ENCODE measurements at regions not wholly inside any gene's neighbourhood (a gene's known extent, or its start where the extent isn't known, plus 50 kb on each side); places are given as distances from the start of the nearest gene placed in this dataset.

DNA sequence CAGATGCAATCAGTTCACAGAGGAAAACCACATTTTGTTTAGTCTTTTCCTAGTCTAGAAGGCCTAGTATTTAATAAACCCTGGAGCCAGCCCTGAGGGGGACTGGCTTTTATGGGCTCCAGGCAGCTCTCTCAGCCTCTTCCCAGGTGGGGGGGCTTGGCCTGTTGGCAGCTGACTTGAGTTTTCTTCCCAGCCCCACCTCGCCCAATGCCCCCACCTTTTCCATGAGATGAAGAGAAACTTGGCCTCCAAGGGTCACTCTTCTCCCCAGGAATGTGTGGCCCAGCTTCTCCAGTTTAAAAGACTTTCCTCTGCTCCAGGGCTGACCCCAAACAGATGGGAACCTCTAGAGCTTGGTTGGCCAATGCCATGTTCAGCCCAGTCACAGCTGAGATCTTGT is 196.1 kb downstream of the BMP7 start:
- TF ChIP-seq, protein P1, sequence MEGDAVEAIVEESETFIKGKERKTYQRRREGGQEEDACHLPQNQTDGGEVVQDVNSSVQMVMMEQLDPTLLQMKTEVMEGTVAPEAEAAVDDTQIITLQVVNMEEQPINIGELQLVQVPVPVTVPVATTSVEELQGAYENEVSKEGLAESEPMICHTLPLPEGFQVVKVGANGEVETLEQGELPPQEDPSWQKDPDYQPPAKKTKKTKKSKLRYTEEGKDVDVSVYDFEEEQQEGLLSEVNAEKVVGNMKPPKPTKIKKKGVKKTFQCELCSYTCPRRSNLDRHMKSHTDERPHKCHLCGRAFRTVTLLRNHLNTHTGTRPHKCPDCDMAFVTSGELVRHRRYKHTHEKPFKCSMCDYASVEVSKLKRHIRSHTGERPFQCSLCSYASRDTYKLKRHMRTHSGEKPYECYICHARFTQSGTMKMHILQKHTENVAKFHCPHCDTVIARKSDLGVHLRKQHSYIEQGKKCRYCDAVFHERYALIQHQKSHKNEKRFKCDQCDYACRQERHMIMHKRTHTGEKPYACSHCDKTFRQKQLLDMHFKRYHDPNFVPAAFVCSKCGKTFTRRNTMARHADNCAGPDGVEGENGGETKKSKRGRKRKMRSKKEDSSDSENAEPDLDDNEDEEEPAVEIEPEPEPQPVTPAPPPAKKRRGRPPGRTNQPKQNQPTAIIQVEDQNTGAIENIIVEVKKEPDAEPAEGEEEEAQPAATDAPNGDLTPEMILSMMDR (IDR thresholded peaks at IDR 0.05): no peak
- TF ChIP-seq POLR2A (IDR thresholded peaks at IDR 0.05): no peak
